ENCODE measurements at regions not wholly inside any gene's neighbourhood (a gene's known extent, or its start where the extent isn't known, plus 50 kb on each side); places are given as distances from the start of the nearest gene placed in this dataset.

GRCh38 chr11:116243991-116244390, 528.8 kb downstream of the BUD13 start:
- no peak overlapping the region for H3K4me3 Mint-ChIP-seq
- peaks cover 9% of the 10 kb centered on the region for H3K4me1 Mint-ChIP-seq (ENCODE audit: unreplicated experiment)
- no peak for TF ChIP-seq CTCF (conservative IDR thresholded peaks at IDR 0.05)
- H3K27ac Mint-ChIP-seq = no peak overlapping the region
- H3K9me3 Mint-ChIP-seq = no peaks in the 10 kb centered on the region
- peaks cover 29% of the 10 kb centered on the region for H3K27me3 Mint-ChIP-seq
- no peaks in the 10 kb centered on the region for H3K36me3 Mint-ChIP-seq
- DNase-seq (ENCODE audit: extremely low spot score, unreplicated experiment) = no peak

- TF ChIP-seq CTCF (conservative IDR thresholded peaks at IDR 0.05) = no peak
- no peak for DNase-seq (ENCODE audit: extremely low spot score, unreplicated experiment)
- H3K27me3 Mint-ChIP-seq = peaks cover 32% of the 10 kb centered on the region
- H3K4me3 Mint-ChIP-seq = no peak overlapping the region
- H3K4me1 Mint-ChIP-seq (ENCODE audit: unreplicated experiment) = peaks cover 9% of the 10 kb centered on the region
- H3K36me3 Mint-ChIP-seq = no peaks in the 10 kb centered on the region
- no peaks in the 10 kb centered on the region for H3K9me3 Mint-ChIP-seq
- H3K27ac Mint-ChIP-seq = no peak overlapping the region
Observed at GRCh38 chr11:116242006-116242405, 530.8 kb downstream of the BUD13 start.

- no peak overlapping the region for H3K27ac Mint-ChIP-seq
- no peak for DNase-seq (ENCODE audit: extremely low spot score, unreplicated experiment)
- no peaks in the 10 kb centered on the region for H3K9me3 Mint-ChIP-seq
- H3K36me3 Mint-ChIP-seq = no peaks in the 10 kb centered on the region
- peaks cover 9% of the 10 kb centered on the region for H3K4me1 Mint-ChIP-seq (ENCODE audit: unreplicated experiment)
- TF ChIP-seq CTCF (conservative IDR thresholded peaks at IDR 0.05) = no peak
- no peak overlapping the region for H3K4me3 Mint-ChIP-seq
- H3K27me3 Mint-ChIP-seq = peaks cover 27% of the 10 kb centered on the region
Observed at GRCh38 chr11:116240710-116241109, 532.1 kb downstream of the BUD13 start.

GRCh38 chr11:116239247-116239646, 533.5 kb downstream of the BUD13 start:
- TF ChIP-seq CTCF (conservative IDR thresholded peaks at IDR 0.05) = no peak
- H3K27me3 Mint-ChIP-seq = peaks cover 18% of the 10 kb centered on the region

GRCh38 chr11:116234989-116235568, 537.7 kb downstream of the BUD13 start:
- H3K4me3 Mint-ChIP-seq = no peak overlapping the region
- no peak for TF ChIP-seq CTCF (conservative IDR thresholded peaks at IDR 0.05)
- H3K9me3 Mint-ChIP-seq = no peaks in the 10 kb centered on the region
- H3K27me3 Mint-ChIP-seq = peaks cover 8% of the 10 kb centered on the region
- DNase-seq (ENCODE audit: extremely low spot score, unreplicated experiment) = no peak
- H3K27ac Mint-ChIP-seq = no peak overlapping the region
- H3K4me1 Mint-ChIP-seq (ENCODE audit: unreplicated experiment) = peaks cover 18% of the 10 kb centered on the region
- no peaks in the 10 kb centered on the region for H3K36me3 Mint-ChIP-seq

More at GRCh38 chr11:116239247-116239646, 533.5 kb downstream of the BUD13 start:
- DNase-seq (ENCODE audit: extremely low spot score, unreplicated experiment) = no peak
- Mint-ChIP-seq H3K27ac (no peak overlapping the region), H3K36me3 (no peaks in the 10 kb centered on the region), H3K9me3 (no peaks in the 10 kb centered on the region), H3K4me1 (ENCODE audit: unreplicated experiment) (peaks cover 4% of the 10 kb centered on the region), H3K4me3 (no peak overlapping the region)

- no peak overlapping the region for H3K27ac Mint-ChIP-seq
- no peak for DNase-seq (ENCODE audit: extremely low spot score, unreplicated experiment)
- no peak for TF ChIP-seq CTCF (conservative IDR thresholded peaks at IDR 0.05)
- peaks cover 6% of the 10 kb centered on the region for H3K27me3 Mint-ChIP-seq
- H3K36me3 Mint-ChIP-seq = no peaks in the 10 kb centered on the region
- no peak overlapping the region for H3K4me3 Mint-ChIP-seq
- H3K9me3 Mint-ChIP-seq = no peaks in the 10 kb centered on the region
- peaks cover 24% of the 10 kb centered on the region for H3K4me1 Mint-ChIP-seq (ENCODE audit: unreplicated experiment)
Observed at GRCh38 chr11:116233561-116233960, 539.2 kb downstream of the BUD13 start.

All from type B pancreatic cell (in vitro differentiated cells).